ENCODE measurements at regions not wholly inside any gene's neighbourhood (a gene's known extent, or its start where the extent isn't known, plus 50 kb on each side); places are given as distances from the start of the nearest gene placed in this dataset.

- Histone ChIP-seq H3K27me3 (ENCODE audit: control insufficient read depth, insufficient read depth, low read length) (no peaks in the 10 kb centered on the region), H3K4me3 (ENCODE audit: low read depth, low read length) (no peak overlapping the region), H3K36me3 (ENCODE audit: control insufficient read depth, insufficient read depth, low read length) (no peaks in the 10 kb centered on the region)
- no peak for TF ChIP-seq CTCF (IDR thresholded peaks at IDR 0.05; ENCODE audit: insufficient read depth, low read length, poor library complexity, severe bottlenecking)
- no peak for DNase-seq (ENCODE audit: low read depth)
Observed at GRCh38 chr12:16100206-16100605, 177.3 kb downstream of the SLC15A5 start.

- TF ChIP-seq CTCF (IDR thresholded peaks at IDR 0.05; ENCODE audit: insufficient read depth, low read length, poor library complexity, severe bottlenecking), result no peak
Observed at GRCh38 chr12:16096273-16096849, 181.1 kb downstream of the SLC15A5 start.

GRCh38 chr12:16095531-16096110, 181.9 kb downstream of the SLC15A5 start:
- DNase-seq (ENCODE audit: low read depth), result no peak
- H3K4me3 ChIP-seq (ENCODE audit: low read depth, low read length), result no peak overlapping the region
- no peaks in the 10 kb centered on the region for H3K36me3 ChIP-seq (ENCODE audit: control insufficient read depth, insufficient read depth, low read length)
- H3K27me3 ChIP-seq (ENCODE audit: control insufficient read depth, insufficient read depth, low read length), result no peaks in the 10 kb centered on the region
- TF ChIP-seq CTCF (IDR thresholded peaks at IDR 0.05; ENCODE audit: insufficient read depth, low read length, poor library complexity, severe bottlenecking), result no peak

More at GRCh38 chr12:16096273-16096849, 181.1 kb downstream of the SLC15A5 start:
- H3K4me3 ChIP-seq (ENCODE audit: low read depth, low read length), result no peak overlapping the region
- H3K36me3 ChIP-seq (ENCODE audit: control insufficient read depth, insufficient read depth, low read length), result no peaks in the 10 kb centered on the region
- DNase-seq (ENCODE audit: low read depth), result no peak
- no peaks in the 10 kb centered on the region for H3K27me3 ChIP-seq (ENCODE audit: control insufficient read depth, insufficient read depth, low read length)

GRCh38 chr12:16094437-16094836, 183.0 kb downstream of the SLC15A5 start:
- no peak overlapping the region for H3K4me3 ChIP-seq (ENCODE audit: low read depth, low read length)
- H3K27me3 ChIP-seq (ENCODE audit: control insufficient read depth, insufficient read depth, low read length), result no peaks in the 10 kb centered on the region
- TF ChIP-seq CTCF (IDR thresholded peaks at IDR 0.05; ENCODE audit: insufficient read depth, low read length, poor library complexity, severe bottlenecking), result no peak
- DNase-seq (ENCODE audit: low read depth), result no peak
- no peaks in the 10 kb centered on the region for H3K36me3 ChIP-seq (ENCODE audit: control insufficient read depth, insufficient read depth, low read length)

- no peaks in the 10 kb centered on the region for H3K36me3 ChIP-seq (ENCODE audit: control insufficient read depth, insufficient read depth, low read length)
- H3K4me3 ChIP-seq (ENCODE audit: low read depth, low read length), result no peak overlapping the region
- no peak for TF ChIP-seq CTCF (IDR thresholded peaks at IDR 0.05; ENCODE audit: insufficient read depth, low read length, poor library complexity, severe bottlenecking)
- H3K27me3 ChIP-seq (ENCODE audit: control insufficient read depth, insufficient read depth, low read length), result no peaks in the 10 kb centered on the region
- DNase-seq (ENCODE audit: low read depth), result no peak
Observed at GRCh38 chr12:16093825-16094224, 182.7 kb downstream of the DERA start.

GRCh38 chr12:16090974-16091373, 179.8 kb downstream of the DERA start:
- no peak for DNase-seq (ENCODE audit: low read depth)
- no peaks in the 10 kb centered on the region for H3K27me3 ChIP-seq (ENCODE audit: control insufficient read depth, insufficient read depth, low read length)
- no peaks in the 10 kb centered on the region for H3K36me3 ChIP-seq (ENCODE audit: control insufficient read depth, insufficient read depth, low read length)
- no peak for TF ChIP-seq CTCF (IDR thresholded peaks at IDR 0.05; ENCODE audit: insufficient read depth, low read length, poor library complexity, severe bottlenecking)
- no peak overlapping the region for H3K4me3 ChIP-seq (ENCODE audit: low read depth, low read length)

All from kidney epithelial cell (primary cell).